ENCODE measurements at regions not wholly inside any gene's neighbourhood (a gene's known extent, or its start where the extent isn't known, plus 50 kb on each side); places are given as distances from the start of the nearest gene placed in this dataset.

DNA sequence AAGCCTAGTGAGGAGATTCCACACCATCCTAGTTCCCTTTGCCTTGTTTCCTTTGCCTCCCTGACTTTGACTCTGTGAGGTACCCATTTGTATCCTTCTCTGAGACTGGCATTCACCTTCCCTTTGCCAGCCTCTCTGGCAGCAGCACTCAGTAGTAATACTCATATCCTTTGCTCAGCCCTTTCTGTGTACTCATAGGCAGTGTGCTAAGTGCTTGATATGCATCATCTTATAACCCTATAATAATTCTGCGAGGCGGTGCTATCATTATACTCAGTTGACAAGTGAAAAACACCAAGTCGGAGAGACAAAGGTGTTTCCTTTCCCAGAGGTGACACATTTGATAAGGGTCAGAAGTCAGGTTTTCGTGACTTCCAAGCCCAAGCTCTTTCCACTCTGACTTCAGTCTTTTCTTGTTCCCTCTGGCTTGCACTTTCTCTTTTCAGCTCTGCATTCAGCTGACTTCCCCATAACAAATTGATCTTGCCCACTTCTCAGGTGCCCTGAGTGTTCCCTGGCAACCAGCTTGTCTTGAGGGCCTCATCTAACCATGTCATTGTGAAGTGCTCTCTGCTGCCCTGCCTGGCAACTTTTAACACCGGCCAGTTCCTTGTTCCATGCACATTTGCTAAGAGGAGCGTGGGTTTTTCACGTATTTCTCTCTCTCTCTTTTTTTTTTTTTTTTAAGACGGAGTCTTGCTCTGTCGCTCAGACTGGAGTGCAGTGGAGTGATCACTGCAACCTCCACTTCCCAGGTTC is 94.5 kb upstream of the UPP2 start:
- DNase-seq: no peak

DNA sequence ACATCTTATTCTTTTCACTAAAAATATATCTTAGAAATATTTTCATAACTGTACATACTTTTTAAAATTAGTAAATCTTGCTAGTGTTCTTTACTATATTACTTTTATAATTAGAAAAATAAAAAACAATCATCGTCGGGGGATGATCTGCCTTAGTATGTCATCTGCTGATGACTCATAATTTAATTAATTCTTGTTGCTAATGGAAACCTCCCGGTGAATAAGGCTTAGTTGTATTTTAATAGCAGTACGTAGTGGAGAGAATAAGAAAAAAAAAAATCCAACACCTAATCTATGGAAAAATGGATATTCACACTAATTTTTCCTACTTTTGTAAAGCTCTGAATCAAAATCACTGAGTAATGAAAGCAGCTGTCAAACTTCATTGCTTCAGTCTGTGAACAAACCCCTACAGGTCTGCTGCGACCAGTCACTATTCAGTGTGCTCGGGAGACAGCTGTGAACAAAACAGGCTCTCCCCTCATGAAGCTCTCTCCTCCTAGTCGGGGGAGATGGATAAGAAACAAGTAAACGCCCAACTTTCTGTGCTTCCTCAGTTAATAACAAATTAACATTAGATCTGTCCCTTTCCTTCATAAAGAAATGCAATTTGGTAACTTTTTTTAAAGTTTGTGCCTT is 97.4 kb upstream of the UPP2 start:
- DNase-seq: no peak

DNA sequence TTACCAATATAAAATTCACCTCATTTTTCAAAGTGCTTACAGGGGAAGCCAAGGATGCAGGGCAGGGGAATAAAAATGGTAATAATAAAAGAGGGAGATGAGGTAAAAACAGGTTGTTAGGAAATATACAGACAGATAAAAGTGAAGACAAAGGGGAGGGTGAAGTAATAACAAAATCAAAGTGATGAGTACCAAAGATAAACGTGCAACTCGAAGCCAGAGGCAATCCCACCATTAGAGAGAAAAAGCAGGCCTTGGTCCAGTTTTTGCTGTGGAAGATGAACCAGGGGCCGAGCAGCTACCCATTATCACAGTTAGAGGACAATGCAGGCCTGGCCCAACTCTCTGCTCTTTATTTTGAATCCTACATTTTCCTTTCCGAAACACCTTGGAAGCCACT is 99.6 kb upstream of the UPP2 start:
- no peak for DNase-seq

DNA sequence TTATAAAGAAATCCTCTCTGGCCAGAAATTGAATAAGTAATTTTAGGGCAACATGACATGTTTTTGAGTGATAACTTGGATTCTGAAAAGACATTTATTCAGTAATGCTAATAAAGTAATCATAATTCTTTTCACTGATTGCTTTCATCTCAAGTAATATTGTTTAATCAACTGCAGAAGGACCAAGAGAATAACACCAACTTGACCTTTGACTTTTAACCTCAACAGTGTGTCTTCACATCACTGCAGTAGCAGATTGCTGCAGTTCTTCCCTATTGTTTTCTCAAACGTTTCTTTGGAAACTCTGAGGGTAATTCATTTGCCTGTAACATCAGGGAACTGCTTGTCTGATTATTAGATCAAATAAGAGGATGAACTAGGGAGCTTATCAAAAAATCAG is 104.9 kb upstream of the UPP2 start:
- no peak for DNase-seq

DNA sequence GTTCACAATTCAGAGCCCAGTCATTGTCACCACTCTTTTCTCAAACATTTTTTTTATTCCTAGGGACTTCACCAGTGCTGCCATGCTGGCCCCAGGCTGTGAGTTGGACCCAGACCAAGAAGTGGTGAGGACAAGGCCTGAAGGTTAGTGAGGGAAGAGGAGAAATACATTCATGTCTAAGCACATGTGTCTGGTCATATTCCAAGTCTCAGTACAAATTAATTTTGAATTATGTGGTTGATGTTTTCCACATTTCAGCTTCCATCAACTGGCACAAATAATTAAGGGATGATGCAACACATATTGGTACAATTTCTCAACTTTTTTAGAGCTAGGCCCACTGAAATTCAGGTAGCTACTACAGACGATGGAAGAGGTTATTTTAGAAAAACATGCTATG is 106.6 kb upstream of the UPP2 start:
- no peak for DNase-seq

DNA sequence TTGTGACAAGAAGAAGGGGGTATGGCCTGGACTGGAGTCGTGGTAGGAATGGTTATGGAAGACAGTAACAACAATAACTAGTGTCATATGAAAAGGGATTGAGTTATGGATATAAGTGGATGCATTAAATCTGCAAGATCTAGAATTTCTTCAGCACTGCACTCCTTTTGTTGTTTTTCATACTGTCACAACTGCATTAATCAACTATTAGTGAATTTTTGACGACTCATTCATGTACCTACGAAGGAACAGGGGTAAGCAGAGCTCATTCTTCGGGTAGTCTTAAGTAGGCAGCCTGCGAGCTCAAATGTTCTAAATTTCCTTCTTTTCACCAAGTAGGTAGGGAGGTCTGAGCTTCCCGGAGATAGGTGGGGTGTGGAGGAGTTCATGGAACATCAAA is 109.7 kb upstream of the UPP2 start:
- no peak for DNase-seq

DNA sequence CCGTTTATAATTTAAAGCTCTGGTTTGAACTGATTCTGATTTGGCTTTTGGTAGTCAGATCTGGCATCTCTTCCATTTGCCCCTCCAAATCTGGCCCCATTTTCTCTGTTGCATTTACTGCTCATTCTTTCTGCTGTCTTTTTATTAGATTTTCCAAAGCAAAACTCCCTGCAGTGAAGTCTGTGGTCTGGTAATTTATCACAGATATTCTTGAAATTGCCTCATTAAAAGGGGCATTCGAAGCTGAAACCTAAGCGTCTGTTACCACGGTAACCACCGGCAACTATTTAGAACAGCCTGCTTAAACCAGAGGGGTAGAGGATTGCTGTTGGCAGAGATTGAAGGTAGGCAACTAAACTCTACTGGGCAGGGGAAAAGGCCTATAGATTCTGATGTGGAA is 111.5 kb upstream of the UPP2 start:
- peak; percentile 58 for DNase-seq

DNA sequence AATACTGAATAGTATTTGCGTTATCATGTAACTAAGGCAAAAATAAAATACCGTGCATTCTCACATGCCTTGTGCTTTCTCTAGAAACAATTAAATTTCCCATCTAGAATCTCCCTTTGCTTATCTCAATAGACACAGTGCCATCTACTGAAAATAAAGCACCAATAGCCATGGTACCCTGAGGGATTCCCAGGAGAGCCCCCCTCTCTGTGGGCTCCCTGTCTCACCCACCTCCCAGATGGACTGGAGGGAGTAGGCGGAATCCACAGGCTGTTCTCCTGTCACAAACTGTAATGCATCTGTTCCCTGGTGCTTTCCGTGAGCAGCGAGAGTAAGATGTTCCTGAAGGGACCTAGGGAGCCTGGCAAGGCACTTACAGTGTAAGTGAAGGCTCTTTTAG is 112.4 kb upstream of the UPP2 start:
- no peak for DNase-seq

DNA sequence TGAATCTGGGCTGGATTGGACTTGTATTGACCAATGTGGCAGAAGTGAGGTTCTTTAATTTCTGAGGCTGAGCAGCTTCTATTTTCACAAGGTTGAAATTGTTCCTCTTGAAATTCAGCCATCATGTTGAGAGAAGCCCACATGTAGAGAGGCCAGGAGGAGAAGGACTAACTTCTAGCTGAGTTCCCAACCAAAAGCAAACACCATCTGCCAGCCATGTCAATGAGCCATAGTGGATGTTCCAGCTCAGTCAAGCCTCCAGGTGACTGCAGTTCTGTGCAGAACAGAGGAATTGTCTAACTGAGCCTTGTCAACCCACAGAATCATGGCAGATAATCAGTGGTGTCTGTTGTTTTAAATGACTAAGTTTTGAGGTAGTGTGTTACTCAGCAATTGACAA is 110.6 kb upstream of the ACVR1 start:
- no peak for DNase-seq

DNA sequence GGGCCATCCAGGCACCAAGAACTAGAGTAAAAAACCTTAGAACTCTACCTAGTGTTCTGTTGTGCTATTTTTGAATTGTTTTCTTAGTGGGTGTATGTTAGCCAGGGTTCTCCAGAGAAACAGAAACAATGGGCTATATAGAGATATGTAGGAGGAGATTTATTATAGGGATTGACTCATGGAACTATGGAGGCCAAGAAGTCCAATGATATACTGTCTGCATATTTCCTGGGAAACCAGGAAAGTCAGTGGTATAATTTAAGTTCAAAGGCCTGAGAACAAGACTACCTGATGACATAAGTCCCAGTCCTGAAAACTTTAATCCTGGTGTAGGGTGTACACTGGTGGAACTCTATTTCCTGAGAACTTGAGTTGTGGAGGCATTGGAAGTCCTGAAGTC is 108.7 kb upstream of the ACVR1 start:
- no peak for DNase-seq

DNA sequence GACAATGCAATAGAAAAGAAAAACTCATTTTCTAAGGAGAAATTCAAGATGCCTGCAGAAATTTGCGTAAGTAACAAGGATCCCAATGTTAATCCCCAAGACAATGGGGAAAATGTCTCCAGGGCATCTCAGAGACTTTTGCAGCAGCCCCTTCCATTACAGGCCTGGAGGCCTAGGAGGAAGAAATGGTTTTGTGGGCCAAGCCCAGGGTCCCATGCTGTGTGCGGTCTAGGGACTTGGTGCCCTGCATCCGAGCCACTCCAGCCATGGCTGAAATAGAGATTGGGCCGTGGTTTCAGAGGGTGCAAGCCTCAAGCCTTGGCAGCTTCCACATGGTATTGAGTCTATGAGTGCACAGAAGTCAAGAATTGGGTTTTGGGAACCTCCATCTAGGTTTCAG is 103.9 kb upstream of the ACVR1 start:
- DNase-seq: no peak

DNA sequence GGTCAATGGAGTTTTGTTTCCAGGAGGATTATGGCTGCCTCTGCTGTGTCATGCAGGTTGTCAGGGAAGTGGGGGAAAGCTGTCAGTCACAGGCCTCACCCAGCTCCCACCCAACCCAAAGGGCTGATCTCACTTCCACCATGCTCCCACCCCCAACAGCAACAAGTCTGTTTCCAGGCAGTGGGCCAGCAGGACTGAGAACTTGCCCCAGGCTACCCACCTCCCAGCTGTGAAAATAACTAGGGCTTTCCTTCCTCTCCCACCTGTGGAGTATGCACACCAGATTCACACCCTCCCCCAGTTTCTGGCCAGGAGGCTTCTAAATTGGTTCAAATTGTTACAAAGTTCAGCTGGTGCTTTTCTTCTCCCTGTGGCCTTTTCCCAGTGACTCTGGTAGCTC is 95.6 kb upstream of the ACVR1 start:
- no peak for DNase-seq

DNA sequence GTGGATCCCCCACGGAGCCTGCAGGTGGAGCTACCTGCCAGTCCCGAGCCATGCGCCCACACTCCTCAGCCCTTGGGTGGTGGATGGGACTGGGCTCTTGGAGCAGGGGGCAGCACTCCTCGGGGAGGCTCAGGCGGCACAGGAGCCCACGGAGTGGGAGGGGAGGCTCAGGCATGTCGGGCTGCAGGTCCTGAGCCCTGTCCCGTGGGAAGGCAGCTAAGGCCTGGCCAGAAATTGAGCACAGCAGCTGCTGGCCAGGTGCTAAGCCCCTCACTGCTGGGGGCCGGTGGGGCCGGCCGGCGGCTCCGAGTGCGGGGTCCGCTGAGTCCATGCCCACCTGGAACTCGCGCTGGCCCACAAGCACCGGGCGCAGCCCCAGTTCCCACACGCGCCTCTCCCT is 91.7 kb upstream of the ACVR1 start:
- DNase-seq: no peak

DNA sequence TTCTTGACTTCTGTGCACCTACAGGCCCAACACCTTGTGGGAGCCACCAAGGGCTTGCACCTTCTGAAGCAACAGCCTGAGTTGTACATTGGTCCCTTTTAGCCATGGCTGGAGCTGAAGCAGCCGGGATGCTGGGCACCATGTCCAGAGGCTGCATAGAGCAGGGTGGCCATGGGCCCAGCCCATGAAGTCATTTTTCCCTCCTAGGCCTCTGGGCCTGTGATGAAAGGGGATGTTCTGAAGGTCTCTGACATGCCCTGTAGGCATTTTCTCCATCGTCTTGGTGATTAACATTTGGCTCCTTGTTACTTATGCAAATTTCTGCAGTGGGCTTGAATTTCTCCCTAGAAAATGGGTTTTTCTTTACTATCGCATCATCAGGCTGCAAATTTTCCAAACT is 83.1 kb upstream of the ACVR1 start:
- no peak for DNase-seq

DNA sequence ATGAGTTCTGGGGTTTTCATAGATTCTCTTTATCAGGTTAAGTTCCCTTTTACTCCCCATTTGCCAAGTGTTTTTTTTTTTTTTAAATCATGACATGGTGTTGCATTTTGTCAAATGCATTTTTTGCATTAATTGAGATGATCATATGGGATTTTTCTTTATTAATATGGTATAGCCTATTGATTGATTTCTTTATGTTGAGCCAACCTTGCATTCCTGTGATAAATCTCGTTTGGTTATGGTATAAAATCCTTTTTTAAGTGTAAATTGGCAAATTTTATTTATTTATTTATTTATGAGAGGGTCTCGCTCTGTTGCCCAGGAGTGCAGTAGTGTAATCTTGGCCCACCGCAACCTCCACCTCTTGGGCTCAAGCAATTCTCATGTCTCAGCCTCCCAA is 81.5 kb upstream of the ACVR1 start:
- no peak for DNase-seq

DNA sequence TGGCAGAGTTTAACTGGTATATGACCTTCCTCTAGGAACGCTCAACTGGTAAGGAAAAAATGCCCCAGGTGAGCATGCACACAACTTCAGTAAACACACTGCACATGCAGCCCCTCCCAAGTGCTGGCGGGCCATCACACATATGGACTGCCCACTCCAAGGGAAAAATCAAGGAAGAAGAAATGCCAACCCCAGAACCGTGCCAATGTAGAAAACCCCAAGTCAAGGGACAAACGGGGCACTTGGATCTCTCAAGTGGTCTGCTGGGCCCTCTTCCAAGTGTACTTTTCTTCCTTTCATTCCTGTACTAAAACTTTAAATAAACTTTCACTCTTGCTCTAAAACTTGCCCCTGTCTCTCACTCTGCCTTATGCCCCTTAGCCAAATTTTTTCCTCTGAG is 76.4 kb upstream of the ACVR1 start:
- no peak for DNase-seq

DNA sequence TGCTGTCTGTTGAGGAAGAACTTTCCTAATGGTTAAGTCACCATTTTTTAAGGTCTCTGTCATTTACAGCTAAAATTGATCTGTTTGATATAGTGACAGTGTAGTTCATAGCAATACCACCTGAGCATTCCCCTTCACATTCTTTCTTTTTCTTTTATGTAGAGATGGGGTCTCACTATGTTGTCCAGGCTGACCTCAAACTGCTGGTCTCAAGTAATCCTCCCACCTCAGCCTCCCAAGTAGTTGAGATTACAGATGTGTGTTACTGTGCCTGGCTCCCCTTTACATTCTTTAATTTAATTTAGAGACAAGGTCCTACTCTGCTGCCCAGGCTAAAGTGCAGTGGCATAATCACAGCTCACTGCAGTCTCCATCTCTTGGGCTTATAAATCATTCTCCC is 72.7 kb upstream of the ACVR1 start:
- no peak for DNase-seq

DNA sequence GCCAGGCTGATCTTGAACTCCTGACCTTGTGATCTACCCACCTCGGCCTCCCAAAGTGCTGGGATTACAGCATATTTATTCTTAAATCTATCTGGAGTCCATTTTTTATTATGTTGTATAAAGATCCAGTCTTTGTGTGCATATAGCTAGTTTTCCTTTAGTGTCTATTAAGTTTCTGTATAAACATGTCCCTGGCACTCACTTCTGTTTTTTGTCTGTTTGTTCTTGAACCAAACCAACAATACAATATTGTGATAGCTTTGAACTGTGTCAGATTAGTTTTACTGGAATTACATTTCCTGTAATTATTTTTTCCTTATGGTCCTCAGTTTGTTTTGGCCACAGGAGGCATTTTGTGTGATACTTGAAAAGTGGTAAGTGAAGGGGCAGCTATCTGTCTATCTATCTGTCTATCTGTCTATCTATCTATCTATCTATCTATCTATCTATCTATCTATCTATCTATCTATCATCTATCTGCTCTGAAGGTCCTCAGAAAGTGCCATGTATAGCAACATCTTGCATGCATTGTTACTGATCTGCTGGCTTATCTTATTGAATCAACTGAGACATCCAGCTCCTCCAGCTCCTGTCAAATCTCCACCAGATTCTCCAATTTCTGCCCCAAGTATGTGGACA is 70.9 kb upstream of the ACVR1 start:
- no peak for DNase-seq

DNA sequence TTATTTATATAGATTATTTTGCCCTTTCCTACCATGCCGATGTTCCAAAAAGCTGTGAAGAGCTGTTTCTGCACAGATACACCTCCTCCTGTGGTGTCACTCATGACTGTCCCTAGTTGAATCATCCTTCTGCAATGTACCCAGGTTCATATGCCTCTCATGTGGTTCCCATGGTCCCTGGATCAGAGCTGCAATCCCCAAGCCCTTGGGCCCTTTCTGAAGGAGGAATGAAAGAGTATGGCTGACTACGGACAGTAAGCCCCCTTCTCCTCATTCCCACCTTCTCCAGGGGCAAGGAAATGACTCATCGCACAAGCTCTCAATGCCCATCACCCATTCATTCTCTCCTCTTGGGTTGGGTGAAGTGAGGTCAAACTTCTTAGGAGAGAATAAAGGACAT is 63.9 kb upstream of the ACVR1 start:
- no peak for DNase-seq

DNA sequence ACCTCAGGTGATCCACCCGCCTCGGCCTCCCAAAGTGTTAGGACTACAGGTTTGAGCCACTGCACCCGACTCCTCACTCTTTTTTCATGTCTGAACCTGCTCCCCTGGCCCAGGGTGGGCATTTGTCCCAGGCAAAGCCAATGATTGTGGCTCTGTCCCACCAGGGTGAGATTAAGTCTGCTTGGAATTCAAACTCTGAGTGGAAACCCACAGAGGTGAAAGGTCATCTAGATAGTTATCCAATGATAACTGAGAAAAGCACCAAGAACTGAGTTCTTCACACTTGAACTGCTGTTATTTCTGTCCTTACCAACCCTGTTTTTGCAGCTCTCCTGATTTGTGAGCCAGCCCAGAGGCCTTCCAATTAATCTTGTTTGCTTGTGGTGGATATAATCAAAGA is 62.4 kb upstream of the ACVR1 start:
- DNase-seq: no peak

DNA sequence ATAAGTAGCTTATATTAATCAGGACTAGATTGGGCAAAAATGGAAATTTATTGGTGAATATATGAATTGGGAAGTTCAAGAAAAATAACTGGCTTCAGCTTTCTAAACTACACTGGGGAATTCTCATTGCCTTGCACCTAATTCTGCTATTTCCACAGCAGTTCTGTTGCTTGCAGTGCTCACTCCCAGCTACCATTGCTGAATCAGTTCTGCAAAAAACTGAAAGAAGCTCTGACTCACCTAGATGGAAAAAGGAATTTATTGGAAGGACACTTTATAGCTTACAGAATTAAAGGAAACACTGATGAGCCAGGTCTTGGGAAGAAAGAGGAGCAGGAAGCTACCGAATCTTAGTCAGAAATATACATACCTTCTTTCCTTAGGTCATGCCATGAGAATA is 60.3 kb upstream of the ACVR1 start:
- no peak for DNase-seq

DNA sequence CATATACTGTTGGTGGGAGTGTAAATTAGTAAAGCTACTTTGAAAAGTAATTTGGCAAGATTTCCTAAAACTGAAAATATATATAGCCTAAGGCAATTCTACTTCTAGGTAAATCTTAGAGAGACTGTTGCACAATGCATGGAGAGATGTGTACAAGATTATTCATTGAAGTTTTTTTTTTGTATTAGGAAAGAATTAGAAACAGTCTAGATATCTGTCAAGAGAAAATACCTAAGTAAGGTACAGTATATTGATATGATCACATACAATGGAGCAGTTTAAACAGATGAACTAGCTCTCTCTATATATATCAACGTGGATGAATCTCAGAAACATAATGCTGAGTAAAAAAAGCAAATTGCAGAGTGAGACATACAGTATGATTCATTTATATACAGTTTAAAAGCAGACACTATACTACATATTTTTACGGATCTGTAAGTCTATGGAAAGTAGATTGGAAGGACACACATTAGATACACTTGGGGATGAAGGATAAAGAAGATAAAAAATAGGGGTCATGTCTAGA is 59.3 kb upstream of the ACVR1 start:
- DNase-seq: no peak

DNA sequence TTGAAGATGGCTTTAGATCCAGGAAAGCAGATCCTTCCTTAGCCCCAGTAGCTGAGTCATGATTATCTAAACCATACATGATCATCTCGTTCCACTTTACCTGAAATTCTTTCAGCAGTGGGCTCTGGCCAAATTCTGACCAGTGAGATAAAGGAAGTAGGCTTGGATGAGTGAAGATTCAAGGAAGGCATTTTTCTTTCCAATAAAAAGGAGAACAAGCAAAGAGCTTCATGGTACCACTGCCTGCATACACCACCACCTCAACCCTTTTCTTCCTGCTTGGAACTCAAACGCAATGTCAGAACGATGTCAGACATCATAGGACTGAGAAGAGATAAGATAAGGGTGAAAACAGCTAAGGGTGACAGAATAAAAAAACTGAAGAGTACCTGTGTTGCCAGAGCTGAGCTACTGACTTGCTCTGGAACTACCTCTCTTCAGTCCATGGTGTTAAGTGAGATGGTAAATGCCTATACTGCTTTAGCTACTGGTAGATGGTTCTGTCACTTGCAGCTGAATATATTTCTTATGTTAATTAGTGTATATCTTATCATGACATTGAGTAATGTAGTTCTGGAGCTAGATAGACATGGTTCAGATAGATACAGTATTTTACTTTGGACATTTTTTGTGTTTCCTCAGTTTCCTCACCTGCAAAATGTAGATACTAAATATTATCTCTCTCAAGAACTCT is 58.7 kb upstream of the ACVR1 start:
- no peak for DNase-seq
